Coronary artery (tissue), 2 donors: ENCODE measurements at regions not wholly inside any gene's neighbourhood (a gene's known extent, or its start where the extent isn't known, plus 50 kb on each side); places are given as distances from the start of the nearest gene placed in this dataset.

Experiments used
- DNase-seq: peaks from one replicate; pipeline ENCODE4 v3.0.0-alpha.2; 2017; ENCODE audit warnings: low spot score
- H3K27ac ChIP-seq, 2 donors: fragments of 200-600 bp; sonication (generic); one replicate each; pipeline ENCODE4 v1.5.1; 2016 to 2019
- H3K4me3 ChIP-seq: fragments of 200-600 bp; sonication (generic); 2 replicates; pipeline ENCODE4 v1.5.1; 2016; ENCODE audit warnings: mild to moderate bottlenecking, moderate library complexity
- TF ChIP-seq, protein P1 (sequence below): fragments of 200-600 bp; sonication (generic); IDR thresholded peaks from one replicate; pipeline ENCODE4 v1.5.1; 2019; ENCODE audit warnings: antibody characterized with exemption

DNA sequence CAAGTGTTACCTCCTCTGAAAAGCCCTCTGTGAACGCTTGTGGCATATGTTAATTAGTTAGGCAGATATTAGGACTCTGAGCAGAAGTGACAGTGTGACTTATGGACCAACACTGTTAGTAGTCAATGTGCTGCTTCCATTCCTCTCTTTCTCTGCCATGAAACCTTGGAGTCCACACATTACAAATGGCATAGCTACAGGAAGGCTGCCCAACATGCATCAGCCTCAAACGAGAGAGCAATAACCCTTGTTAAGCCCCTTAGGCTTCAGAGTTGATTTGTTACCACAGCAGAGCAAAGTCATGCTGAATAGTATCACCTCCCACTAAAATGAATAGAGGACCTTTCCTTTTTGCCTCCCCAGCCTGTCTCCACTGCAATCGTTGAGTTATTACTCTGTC is 397.7 kb upstream of the SMARCA2 start:
- Histone ChIP-seq H3K27ac (no peak overlapping the region), H3K4me3 (no peak overlapping the region)
- TF ChIP-seq, protein P1, sequence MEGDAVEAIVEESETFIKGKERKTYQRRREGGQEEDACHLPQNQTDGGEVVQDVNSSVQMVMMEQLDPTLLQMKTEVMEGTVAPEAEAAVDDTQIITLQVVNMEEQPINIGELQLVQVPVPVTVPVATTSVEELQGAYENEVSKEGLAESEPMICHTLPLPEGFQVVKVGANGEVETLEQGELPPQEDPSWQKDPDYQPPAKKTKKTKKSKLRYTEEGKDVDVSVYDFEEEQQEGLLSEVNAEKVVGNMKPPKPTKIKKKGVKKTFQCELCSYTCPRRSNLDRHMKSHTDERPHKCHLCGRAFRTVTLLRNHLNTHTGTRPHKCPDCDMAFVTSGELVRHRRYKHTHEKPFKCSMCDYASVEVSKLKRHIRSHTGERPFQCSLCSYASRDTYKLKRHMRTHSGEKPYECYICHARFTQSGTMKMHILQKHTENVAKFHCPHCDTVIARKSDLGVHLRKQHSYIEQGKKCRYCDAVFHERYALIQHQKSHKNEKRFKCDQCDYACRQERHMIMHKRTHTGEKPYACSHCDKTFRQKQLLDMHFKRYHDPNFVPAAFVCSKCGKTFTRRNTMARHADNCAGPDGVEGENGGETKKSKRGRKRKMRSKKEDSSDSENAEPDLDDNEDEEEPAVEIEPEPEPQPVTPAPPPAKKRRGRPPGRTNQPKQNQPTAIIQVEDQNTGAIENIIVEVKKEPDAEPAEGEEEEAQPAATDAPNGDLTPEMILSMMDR: no peak
- DNase-seq: no peak

DNA sequence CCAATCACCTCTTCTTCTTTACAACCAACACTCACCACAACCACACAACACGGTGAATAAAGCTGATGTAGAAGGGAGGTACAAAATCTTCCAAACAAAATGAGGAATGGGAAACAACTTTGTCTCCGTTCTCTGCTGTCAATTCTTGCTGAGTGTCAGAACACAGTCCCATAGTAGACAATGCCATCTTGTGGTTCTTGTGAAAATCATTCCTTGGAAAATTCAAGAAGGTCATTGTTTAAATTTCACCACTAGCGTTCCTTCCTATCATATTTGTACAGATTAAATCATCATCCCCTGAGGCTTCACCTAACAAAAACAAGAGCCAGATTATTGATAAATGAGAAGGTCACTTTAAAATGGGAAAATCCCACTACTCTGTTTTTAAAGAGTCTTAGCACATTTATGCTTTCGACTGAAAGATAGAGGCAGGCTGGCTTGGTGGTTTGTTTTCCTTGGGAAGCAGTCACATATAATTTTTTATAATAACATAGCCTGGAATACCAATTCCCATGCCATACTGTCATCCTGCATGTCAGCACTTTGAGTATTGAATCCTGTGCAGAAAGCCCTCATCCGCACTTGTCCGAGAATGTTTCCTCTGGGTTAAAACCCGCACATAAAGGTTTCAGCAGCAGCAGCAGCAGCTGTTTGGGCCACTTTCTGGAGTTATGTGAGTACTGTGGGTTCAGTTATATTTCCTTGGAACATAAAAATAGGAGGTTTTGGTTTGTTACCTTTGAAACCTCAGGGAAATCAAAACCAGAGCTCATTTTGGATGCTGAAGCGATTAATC is 395.0 kb upstream of the SMARCA2 start:
- TF ChIP-seq, protein P1: no peak
- DNase-seq: no peak
- Histone ChIP-seq H3K27ac (no peak overlapping the region), H3K4me3 (no peak overlapping the region)

- Histone ChIP-seq H3K27ac (no peak overlapping the region), H3K4me3 (no peak overlapping the region)
- TF ChIP-seq, protein P1: no peak
- no peak for DNase-seq
Observed at GRCh38 chr9:1637401-1637800, 377.7 kb upstream of the SMARCA2 start.

DNA sequence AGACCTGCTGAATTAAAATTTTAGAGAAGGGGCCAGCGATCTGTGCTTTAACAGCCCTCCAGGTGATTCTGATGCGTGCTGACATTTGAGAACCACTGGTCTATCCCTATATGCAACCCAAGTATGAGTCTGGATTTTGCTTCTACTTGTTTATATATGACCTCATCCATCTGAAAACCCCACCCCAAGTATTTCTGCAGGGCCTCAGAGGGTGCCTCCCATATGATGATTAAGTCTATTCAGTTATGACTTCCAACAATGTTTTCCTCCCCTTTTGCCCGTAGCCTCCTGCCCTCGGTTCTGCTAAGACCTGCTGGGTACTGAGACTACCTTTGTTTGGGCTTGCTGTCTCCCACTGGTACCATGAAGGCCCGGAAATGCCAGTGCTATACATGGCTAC is 376.0 kb upstream of the SMARCA2 start:
- no peak for DNase-seq
- no peak overlapping the region for H3K27ac ChIP-seq

GRCh38 chr9:1647776-1648175 is 367.4 kb upstream of the SMARCA2 start:
- no peak overlapping the region for H3K4me3 ChIP-seq
- no peak for DNase-seq
- H3K27ac ChIP-seq: no peak overlapping the region
- TF ChIP-seq, protein P1: no peak

More for the DNA sequence above, 376.0 kb upstream of the SMARCA2 start:
- no peak overlapping the region for H3K4me3 ChIP-seq
- TF ChIP-seq, protein P1: no peak

DNA sequence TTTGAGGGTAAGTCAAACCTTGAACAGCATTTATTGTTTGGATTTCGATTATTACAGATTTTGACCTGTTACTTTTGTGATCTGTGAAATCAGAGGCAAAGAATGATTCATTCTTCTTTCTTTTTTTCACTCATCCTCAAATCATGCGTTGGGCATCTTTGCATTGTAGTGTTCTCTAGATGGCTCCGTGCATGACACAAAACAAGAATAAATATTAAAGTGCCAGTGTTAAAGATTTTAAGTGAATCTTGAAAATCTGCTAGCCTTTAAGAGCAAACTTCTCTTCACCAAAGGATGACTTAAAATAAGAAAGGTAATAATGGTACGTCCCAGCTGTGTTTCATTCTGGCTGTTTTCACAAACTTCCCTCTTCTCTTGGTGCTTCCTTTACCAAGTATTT is 361.9 kb upstream of the SMARCA2 start:
- TF ChIP-seq, protein P1: no peak
- no peak overlapping the region for H3K4me3 ChIP-seq
- DNase-seq: no peak
- no peak overlapping the region for H3K27ac ChIP-seq

GRCh38 chr9:1658661-1659362 is 356.3 kb upstream of the SMARCA2 start:
- H3K27ac ChIP-seq: no peak overlapping the region

More at GRCh38 chr9:1658661-1659362, 356.3 kb upstream of the SMARCA2 start:
- DNase-seq: no peak
- H3K4me3 ChIP-seq: no peak overlapping the region
- TF ChIP-seq, protein P1: no peak
